HG03520 (cell line): ENCODE measurements at regions not wholly inside any gene's neighbourhood (a gene's known extent, or its start where the extent isn't known, plus 50 kb on each side); places are given as distances from the start of the nearest gene placed in this dataset.

Source experiments
- ATAC-seq: cut with Tn5 transposase; IDR thresholded peaks from one replicate; pipeline ENCODE4 v1.9.1; 2021; ENCODE audit warnings: mild to moderate bottlenecking, moderate library complexity; ENCODE audit not compliant: unreplicated experiment

GRCh38 chr2:56099963-56100362 is 83.8 kb upstream of the CCDC85A start:
- no peak for ATAC-seq

- ATAC-seq = no peak
These were observed 82.9 kb upstream of the CCDC85A start for GRCh38 chr2:56100791-56101312.

- no peak for ATAC-seq
These were observed 81.7 kb upstream of the CCDC85A start for GRCh38 chr2:56102098-56102497.

GRCh38 chr2:56102866-56103265 is 80.9 kb upstream of the CCDC85A start:
- ATAC-seq = no peak

- ATAC-seq = no peak
These were observed 78.8 kb upstream of the CCDC85A start for GRCh38 chr2:56104962-56105361.

- no peak for ATAC-seq
These were observed 76.1 kb upstream of the CCDC85A start for GRCh38 chr2:56107502-56108220.

- no peak for ATAC-seq
These were observed 75.0 kb upstream of the CCDC85A start for GRCh38 chr2:56108806-56109205.

- no peak for ATAC-seq
These were observed 73.8 kb upstream of the CCDC85A start for GRCh38 chr2:56109994-56110393.

- ATAC-seq = no peak
These were observed 70.3 kb upstream of the CCDC85A start for GRCh38 chr2:56113382-56113975.

GRCh38 chr2:56117764-56118163 is 66.0 kb upstream of the CCDC85A start:
- no peak for ATAC-seq

GRCh38 chr2:56118474-56118873 is 65.3 kb upstream of the CCDC85A start:
- no peak for ATAC-seq

GRCh38 chr2:56121995-56122394 is 61.8 kb upstream of the CCDC85A start:
- ATAC-seq = no peak

- ATAC-seq = no peak
These were observed 60.3 kb upstream of the CCDC85A start for GRCh38 chr2:56123538-56123937.

- ATAC-seq = no peak
These were observed 56.8 kb upstream of the CCDC85A start for GRCh38 chr2:56127010-56127409.

GRCh38 chr2:56127463-56128152 is 56.2 kb upstream of the CCDC85A start:
- ATAC-seq = no peak

GRCh38 chr2:56128235-56128634 is 55.6 kb upstream of the CCDC85A start:
- ATAC-seq = no peak

GRCh38 chr2:56130463-56131070 is 53.2 kb upstream of the CCDC85A start:
- ATAC-seq = no peak

- no peak for ATAC-seq
These were observed 51.7 kb upstream of the CCDC85A start for GRCh38 chr2:56132138-56132537.

GRCh38 chr2:56133441-56133840 is 50.3 kb upstream of the CCDC85A start:
- ATAC-seq = no peak

GRCh38 chr2:56133931-56134629 is 49.7 kb upstream of the CCDC85A start:
- ATAC-seq = no peak
